Liver (tissue), 7 donors: ENCODE measurements at regions not wholly inside any gene's neighbourhood (a gene's known extent, or its start where the extent isn't known, plus 50 kb on each side); places are given as distances from the start of the nearest gene placed in this dataset.

Source experiments
- DNase-seq: peaks from one replicate; pipeline ENCODE4 v3.0.0-alpha.2; 2017; ENCODE audit warnings: low spot score
- H3K27ac ChIP-seq, 2 donors: one replicate each; pipeline ENCODE4 v1.7.0; 2013; ENCODE audit warnings: inconsistent platforms in 2 of 2, low read length in 2 of 2, control low read depth in 1 of 2, low read depth in 1 of 2, mild to moderate bottlenecking in 1 of 2
- H3K27me3 ChIP-seq, 4 donors: one replicate each; pipeline versions ENCODE4 v1.6.1 to v1.7.0; 2013; ENCODE audit warnings: low read length in 3 of 4, inconsistent platforms in 1 of 4, mild to moderate bottlenecking in 1 of 4, moderate library complexity in 1 of 4; ENCODE audit not compliant: control insufficient read depth in 4 of 4, insufficient read depth in 4 of 4
- H3K36me3 ChIP-seq, 4 donors: one replicate each; pipeline versions ENCODE4 v1.6.1 to v1.7.0; 2013; ENCODE audit warnings: low read length in 3 of 4, mild to moderate bottlenecking in 3 of 4, low read depth in 1 of 4, moderate library complexity in 1 of 4; ENCODE audit not compliant: control insufficient read depth in 4 of 4, insufficient read depth in 3 of 4
- H3K4me1 ChIP-seq, 4 donors: one replicate each; pipeline versions ENCODE4 v1.6.1 to v1.7.0; 2013; ENCODE audit warnings: low read length in 3 of 4, mild to moderate bottlenecking in 3 of 4, moderate library complexity in 1 of 4; ENCODE audit not compliant: control insufficient read depth in 4 of 4, insufficient read depth in 4 of 4
- H3K4me3 ChIP-seq, 3 donors: one replicate each; pipeline versions ENCODE4 v1.6.1 to v1.7.0; 2013; ENCODE audit warnings: low read length in 3 of 3, control low read depth in 1 of 3, low read depth in 1 of 3, mild to moderate bottlenecking in 1 of 3
- H3K9ac ChIP-seq, 2 donors: one replicate each; pipeline ENCODE4 v1.7.0; 2013; ENCODE audit warnings: low read length in 2 of 2, mild to moderate bottlenecking in 2 of 2, moderate library complexity in 2 of 2, control low read depth in 1 of 2, low read depth in 1 of 2
- H3K9me3 ChIP-seq, 4 donors: one replicate each; pipeline versions ENCODE4 v1.6.1 to v1.7.0; 2013; ENCODE audit warnings: low read length in 3 of 4; ENCODE audit not compliant: control insufficient read depth in 4 of 4
- EGR1 ChIP-seq, 2 donors: IDR thresholded peaks; 2 replicates each; pipeline ENCODE4 v1.6.1; 2016 to 2018; ENCODE audit warnings: antibody characterized with exemption in 2 of 2, low read depth in 2 of 2
- FOXA1 ChIP-seq: IDR thresholded peaks from 2 replicates; pipeline ENCODE4 v1.6.1; 2016; ENCODE audit warnings: antibody characterized with exemption
- FOXA2 ChIP-seq: IDR thresholded peaks from 2 replicates; pipeline ENCODE4 v1.6.1; 2016; ENCODE audit warnings: antibody characterized with exemption
- GABPA ChIP-seq, 2 donors: IDR thresholded peaks in 1 of 2; conservative IDR thresholded peaks in 1 of 2; 2 replicates each; pipeline ENCODE4 v1.6.1; 2016; ENCODE audit warnings: antibody characterized with exemption in 2 of 2, mild to moderate bottlenecking in 1 of 2, moderate library complexity in 1 of 2
- HNF4A ChIP-seq, 2 donors: conservative IDR thresholded peaks; 2 replicates each; pipeline ENCODE4 v1.6.1; 2016; ENCODE audit warnings: antibody characterized with exemption in 2 of 2, mild to moderate bottlenecking in 2 of 2
- HNF4G ChIP-seq: IDR thresholded peaks from 2 replicates; pipeline ENCODE4 v1.6.1; 2016; ENCODE audit warnings: antibody characterized with exemption
- RXRA ChIP-seq, 2 donors: IDR thresholded peaks; 2 replicates each; pipeline ENCODE4 v1.6.1; 2017 to 2018; ENCODE audit warnings: antibody characterized with exemption in 2 of 2, mild to moderate bottlenecking in 1 of 2
- TAF1 ChIP-seq: conservative IDR thresholded peaks from 2 replicates; pipeline ENCODE4 v1.6.1; 2016; ENCODE audit warnings: antibody characterized with exemption, mild to moderate bottlenecking
- WGBS: extraction: QIAGEN DNeasy Blood & Tissue Kit; methylation state at CpG from one replicate; pipeline ENCODE4 v1.1.7; 2013; 5-methylcytosine and 5-hydroxymethylcytosine counted together
- TF ChIP-seq, protein P1 (sequence below): IDR thresholded peaks from 2 replicates; pipeline ENCODE4 v1.6.1; 2016; ENCODE audit warnings: antibody characterized with exemption, mild to moderate bottlenecking
- TF ChIP-seq, protein P2 (sequence below): IDR thresholded peaks from 2 replicates; pipeline ENCODE4 v1.6.1; 2016; ENCODE audit warnings: antibody characterized with exemption
- donor health status: healthy.
- donor health status: healthy.
- donor health status: healthy.
- donor health status: healthy.

DNA sequence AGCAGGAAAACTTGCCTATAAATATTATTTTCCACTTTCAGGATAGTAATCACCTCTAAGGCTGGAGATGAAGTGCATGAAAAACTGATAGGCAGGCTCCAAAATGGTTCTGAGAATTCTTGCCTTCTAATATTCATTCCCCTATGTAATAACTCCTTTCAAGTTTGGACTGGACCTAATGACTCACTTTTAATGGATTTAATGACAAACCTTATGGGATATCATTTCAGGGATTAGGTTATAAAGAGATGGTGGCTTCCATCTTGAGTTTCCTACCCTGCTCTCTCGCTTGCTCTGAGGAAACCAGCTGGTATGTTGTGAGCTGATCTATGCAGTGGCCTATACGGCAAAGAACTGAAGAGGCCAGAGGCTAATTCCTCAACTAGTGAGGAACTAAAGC is 192.0 kb downstream of the BCHE start (continued):
- TF ChIP-seq, protein P1, sequence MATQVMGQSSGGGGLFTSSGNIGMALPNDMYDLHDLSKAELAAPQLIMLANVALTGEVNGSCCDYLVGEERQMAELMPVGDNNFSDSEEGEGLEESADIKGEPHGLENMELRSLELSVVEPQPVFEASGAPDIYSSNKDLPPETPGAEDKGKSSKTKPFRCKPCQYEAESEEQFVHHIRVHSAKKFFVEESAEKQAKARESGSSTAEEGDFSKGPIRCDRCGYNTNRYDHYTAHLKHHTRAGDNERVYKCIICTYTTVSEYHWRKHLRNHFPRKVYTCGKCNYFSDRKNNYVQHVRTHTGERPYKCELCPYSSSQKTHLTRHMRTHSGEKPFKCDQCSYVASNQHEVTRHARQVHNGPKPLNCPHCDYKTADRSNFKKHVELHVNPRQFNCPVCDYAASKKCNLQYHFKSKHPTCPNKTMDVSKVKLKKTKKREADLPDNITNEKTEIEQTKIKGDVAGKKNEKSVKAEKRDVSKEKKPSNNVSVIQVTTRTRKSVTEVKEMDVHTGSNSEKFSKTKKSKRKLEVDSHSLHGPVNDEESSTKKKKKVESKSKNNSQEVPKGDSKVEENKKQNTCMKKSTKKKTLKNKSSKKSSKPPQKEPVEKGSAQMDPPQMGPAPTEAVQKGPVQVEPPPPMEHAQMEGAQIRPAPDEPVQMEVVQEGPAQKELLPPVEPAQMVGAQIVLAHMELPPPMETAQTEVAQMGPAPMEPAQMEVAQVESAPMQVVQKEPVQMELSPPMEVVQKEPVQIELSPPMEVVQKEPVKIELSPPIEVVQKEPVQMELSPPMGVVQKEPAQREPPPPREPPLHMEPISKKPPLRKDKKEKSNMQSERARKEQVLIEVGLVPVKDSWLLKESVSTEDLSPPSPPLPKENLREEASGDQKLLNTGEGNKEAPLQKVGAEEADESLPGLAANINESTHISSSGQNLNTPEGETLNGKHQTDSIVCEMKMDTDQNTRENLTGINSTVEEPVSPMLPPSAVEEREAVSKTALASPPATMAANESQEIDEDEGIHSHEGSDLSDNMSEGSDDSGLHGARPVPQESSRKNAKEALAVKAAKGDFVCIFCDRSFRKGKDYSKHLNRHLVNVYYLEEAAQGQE, result no peak
- TF ChIP-seq HNF4A (conservative IDR thresholded peaks at IDR 0.05) (no peak), TAF1 (no peak), GABPA (IDR thresholded peaks at IDR 0.05 in 1 of 2, conservative IDR thresholded peaks at IDR 0.05 in 1 of 2) (no peak)
- TF ChIP-seq, protein P2, sequence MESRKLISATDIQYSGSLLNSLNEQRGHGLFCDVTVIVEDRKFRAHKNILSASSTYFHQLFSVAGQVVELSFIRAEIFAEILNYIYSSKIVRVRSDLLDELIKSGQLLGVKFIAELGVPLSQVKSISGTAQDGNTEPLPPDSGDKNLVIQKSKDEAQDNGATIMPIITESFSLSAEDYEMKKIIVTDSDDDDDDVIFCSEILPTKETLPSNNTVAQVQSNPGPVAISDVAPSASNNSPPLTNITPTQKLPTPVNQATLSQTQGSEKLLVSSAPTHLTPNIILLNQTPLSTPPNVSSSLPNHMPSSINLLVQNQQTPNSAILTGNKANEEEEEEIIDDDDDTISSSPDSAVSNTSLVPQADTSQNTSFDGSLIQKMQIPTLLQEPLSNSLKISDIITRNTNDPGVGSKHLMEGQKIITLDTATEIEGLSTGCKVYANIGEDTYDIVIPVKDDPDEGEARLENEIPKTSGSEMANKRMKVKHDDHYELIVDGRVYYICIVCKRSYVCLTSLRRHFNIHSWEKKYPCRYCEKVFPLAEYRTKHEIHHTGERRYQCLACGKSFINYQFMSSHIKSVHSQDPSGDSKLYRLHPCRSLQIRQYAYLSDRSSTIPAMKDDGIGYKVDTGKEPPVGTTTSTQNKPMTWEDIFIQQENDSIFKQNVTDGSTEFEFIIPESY, result no peak

DNA sequence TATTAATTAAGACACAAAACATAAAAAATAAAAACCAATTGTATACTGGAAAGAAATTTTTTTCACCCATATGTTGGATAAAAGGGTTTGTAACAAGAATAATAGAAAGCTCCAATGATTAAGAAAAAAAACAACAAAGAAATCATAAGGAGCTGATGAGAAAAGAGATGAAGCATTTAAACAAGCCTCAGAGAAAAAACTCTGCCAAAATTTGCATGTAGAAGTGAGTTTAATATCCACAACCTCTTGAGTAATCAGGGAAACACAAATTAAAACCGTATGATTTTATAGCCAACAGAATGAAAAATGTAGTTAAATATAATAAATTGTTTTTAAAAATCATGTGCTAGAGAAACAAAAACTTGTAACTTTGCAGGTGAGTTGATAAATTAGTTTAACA is 192.9 kb downstream of the BCHE start:
- H3K4me3 ChIP-seq, result no peak overlapping the region
- WGBS, result 63% methylated on average over 1 of the region's 1 CpG
- DNase-seq, result no peak
- TF ChIP-seq HNF4A (conservative IDR thresholded peaks at IDR 0.05) (no peak), FOXA2 (no peak), GABPA (IDR thresholded peaks at IDR 0.05 in 1 of 2, conservative IDR thresholded peaks at IDR 0.05 in 1 of 2) (no peak), TAF1 (no peak), EGR1 (IDR thresholded peaks at IDR 0.05; ENCODE audit: low read depth in 2 of 2) (no peak), RXRA (IDR thresholded peaks at IDR 0.05) (no peak), HNF4G (no peak)
- no peaks in the 10 kb centered on the region for H3K36me3 ChIP-seq
- H3K27ac ChIP-seq, result no peak overlapping the region
- H3K9ac ChIP-seq, result no peak overlapping the region
- H3K9me3 ChIP-seq, result peaks cover 0 to 5% (median under 1%) of the 10 kb centered on the region in 4 donors
- no peaks in the 10 kb centered on the region for H3K27me3 ChIP-seq
- peaks cover 2 to 12% (median 7%) of the 10 kb centered on the region in 4 donors for H3K4me1 ChIP-seq

DNA sequence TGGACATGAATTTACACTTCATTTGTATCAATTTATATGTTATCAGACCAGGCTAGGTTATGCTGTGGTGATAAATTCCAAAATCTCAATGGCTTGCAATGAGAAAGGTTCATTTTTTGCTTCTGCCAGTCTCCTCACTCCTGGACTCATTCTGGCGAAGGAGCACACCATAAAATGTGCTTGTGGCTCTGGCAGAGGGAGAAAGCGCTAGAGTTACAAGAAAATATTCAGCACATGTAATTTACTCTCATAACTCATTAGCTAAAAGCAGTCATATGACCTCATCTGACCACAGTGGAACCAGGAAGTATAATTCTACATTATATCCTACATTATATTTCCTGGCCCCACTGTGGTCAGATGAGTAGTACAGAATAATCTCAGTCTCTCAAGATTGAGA is 193.8 kb downstream of the BCHE start:
- H3K9me3 ChIP-seq, result peaks cover 0 to 5% (median under 1%) of the 10 kb centered on the region in 4 donors
- H3K27me3 ChIP-seq, result no peaks in the 10 kb centered on the region
- H3K36me3 ChIP-seq, result no peaks in the 10 kb centered on the region
- H3K27ac ChIP-seq, result no peak overlapping the region
- H3K9ac ChIP-seq, result no peak overlapping the region
- no peak for TF ChIP-seq FOXA1
- TF ChIP-seq, protein P2, result no peak
- TF ChIP-seq RXRA (IDR thresholded peaks at IDR 0.05), result no peak
- H3K4me1 ChIP-seq, result peaks cover 2 to 14% (median 7%) of the 10 kb centered on the region in 4 donors
- WGBS, result 83% methylated on average over 2 of the region's 2 CpGs
- no peak overlapping the region for H3K4me3 ChIP-seq
- DNase-seq, result no peak
